ENCODE measurements at regions not wholly inside any gene's neighbourhood (a gene's known extent, or its start where the extent isn't known, plus 50 kb on each side); places are given as distances from the start of the nearest gene placed in this dataset.
"Not testable (repeated sequence)": the region's sequence is repeated elsewhere in the genome, so short reads cannot be mapped to it uniquely, and the experiment has no call there.

- DNase-seq; ATAC-seq; intact Hi-C loops (cut with micrococcal nuclease): not testable (repeated sequence)
Measured at GRCh38 chr5:99143283-99143795, 214.5 kb upstream of the CHD1 start.

GRCh38 chr5:99141534-99142128, 212.8 kb upstream of the CHD1 start:
- DNase-seq (no peak), ATAC-seq (no peak)
- intact Hi-C loops (cut with micrococcal nuclease) = no loop called here

- ATAC-seq = no peak
Measured at GRCh38 chr5:99138911-99139310, 210.1 kb upstream of the CHD1 start.

GRCh38 chr5:99133921-99134320, 205.1 kb upstream of the CHD1 start:
- DNase-seq (no peak), ATAC-seq (no peak)
- intact Hi-C loops (cut with micrococcal nuclease) = no loop called here

More at GRCh38 chr5:99138911-99139310, 210.1 kb upstream of the CHD1 start:
- no peak for DNase-seq
- intact Hi-C loops (cut with micrococcal nuclease) = no loop called here

- no peak for ATAC-seq
- intact Hi-C loops (cut with micrococcal nuclease) = no loop called here
- DNase-seq = no peak
Measured at GRCh38 chr5:99129768-99130501, 201.1 kb upstream of the CHD1 start.

GRCh38 chr5:99122976-99123375, 194.2 kb upstream of the CHD1 start:
- intact Hi-C loops (cut with micrococcal nuclease) = no loop called here
- ATAC-seq (no peak), DNase-seq (no peak)

GRCh38 chr5:99119326-99119725, 190.5 kb upstream of the CHD1 start:
- intact Hi-C loops (cut with micrococcal nuclease) = no loop called here
- no peak for DNase-seq
- ATAC-seq = no peak

- no peak for DNase-seq
- intact Hi-C loops (cut with micrococcal nuclease) = no loop called here
- ATAC-seq = no peak
Measured at GRCh38 chr5:99116526-99116925, 187.7 kb upstream of the CHD1 start.

- intact Hi-C loops (cut with micrococcal nuclease) = no loop called here
- no peak for ATAC-seq
- DNase-seq = no peak
Measured at GRCh38 chr5:99109894-99110293, 181.1 kb upstream of the CHD1 start.

GRCh38 chr5:99105216-99105615, 176.4 kb upstream of the CHD1 start:
- intact Hi-C loops (cut with micrococcal nuclease) = no loop called here
- no peak for DNase-seq
- ATAC-seq = no peak

GRCh38 chr5:99104538-99105132, 175.8 kb upstream of the CHD1 start:
- DNase-seq (no peak), ATAC-seq (no peak)
- intact Hi-C loops (cut with micrococcal nuclease) = no loop called here

- DNase-seq = no peak
- ATAC-seq = no peak
- intact Hi-C loops (cut with micrococcal nuclease) = no loop called here
Measured at GRCh38 chr5:99102073-99102697, 173.4 kb upstream of the CHD1 start.

- intact Hi-C loops (cut with micrococcal nuclease) = no loop called here
- DNase-seq (no peak), ATAC-seq (no peak)
Measured at GRCh38 chr5:99099691-99100090, 170.9 kb upstream of the CHD1 start.

- DNase-seq = no peak
- no peak for ATAC-seq
- intact Hi-C loops (cut with micrococcal nuclease) = no loop called here
Measured at GRCh38 chr5:99089822-99090549, 161.2 kb upstream of the CHD1 start.

- DNase-seq (no peak), ATAC-seq (no peak)
- intact Hi-C loops (cut with micrococcal nuclease) = no loop called here
Measured at GRCh38 chr5:99088309-99088708, 159.5 kb upstream of the CHD1 start.

- no peak for ATAC-seq
- no peak for DNase-seq
- intact Hi-C loops (cut with micrococcal nuclease) = no loop called here
Measured at GRCh38 chr5:99083197-99083596, 154.4 kb upstream of the CHD1 start.

GRCh38 chr5:99081711-99082110, 152.9 kb upstream of the CHD1 start:
- DNase-seq (no peak), ATAC-seq (no peak)
- intact Hi-C loops (cut with micrococcal nuclease) = no loop called here

GRCh38 chr5:99076723-99077640, 148.2 kb upstream of the CHD1 start:
- DNase-seq (no peak), ATAC-seq (no peak)
- intact Hi-C loops (cut with micrococcal nuclease) = no loop called here

All from left ventricle myocardium superior (tissue), 1 donor.